HG02981 (cell line): ENCODE measurements at regions not wholly inside any gene's neighbourhood (a gene's known extent, or its start where the extent isn't known, plus 50 kb on each side); places are given as distances from the start of the nearest gene placed in this dataset.
"Not testable (repeated sequence)": the region's sequence is repeated elsewhere in the genome, so short reads cannot be mapped to it uniquely, and the experiment has no call there.

Source experiments
- ATAC-seq: cut with Tn5 transposase; IDR thresholded peaks from one replicate; pipeline ENCODE4 v1.9.1; 2021; ENCODE audit warnings: mild to moderate bottlenecking, moderate library complexity; ENCODE audit not compliant: unreplicated experiment

DNA sequence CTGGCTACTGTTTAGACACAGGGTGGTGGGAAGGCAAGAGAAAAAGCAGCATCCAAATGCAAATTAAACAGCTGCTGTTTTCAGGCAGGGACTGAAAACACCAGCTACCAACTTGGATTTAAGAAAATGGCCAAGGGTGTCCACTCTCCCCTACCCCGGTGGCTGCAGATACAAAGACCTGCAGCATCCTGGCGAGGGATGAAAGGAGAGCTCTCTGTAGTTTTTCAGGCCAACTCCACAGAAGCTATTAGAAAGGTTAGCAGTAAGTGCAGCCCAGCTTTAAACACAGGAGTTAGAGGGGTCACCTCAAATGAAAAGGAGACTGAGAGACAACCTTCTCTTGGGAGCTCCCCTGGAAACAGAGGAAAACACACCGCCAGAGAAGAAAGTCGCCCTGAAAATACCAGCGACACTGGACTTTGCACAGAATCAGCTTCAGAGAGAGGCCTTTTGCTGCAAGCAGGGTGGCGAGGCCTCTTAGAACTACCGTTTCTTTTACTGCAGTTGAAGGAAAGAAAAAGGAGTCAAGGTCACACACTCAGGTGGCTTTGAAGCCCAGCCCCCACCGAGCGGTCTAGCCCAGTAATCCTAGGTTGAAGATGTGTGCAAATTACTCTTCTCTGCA is 74.4 kb upstream of the TIAM1 start:
- ATAC-seq: no peak

DNA sequence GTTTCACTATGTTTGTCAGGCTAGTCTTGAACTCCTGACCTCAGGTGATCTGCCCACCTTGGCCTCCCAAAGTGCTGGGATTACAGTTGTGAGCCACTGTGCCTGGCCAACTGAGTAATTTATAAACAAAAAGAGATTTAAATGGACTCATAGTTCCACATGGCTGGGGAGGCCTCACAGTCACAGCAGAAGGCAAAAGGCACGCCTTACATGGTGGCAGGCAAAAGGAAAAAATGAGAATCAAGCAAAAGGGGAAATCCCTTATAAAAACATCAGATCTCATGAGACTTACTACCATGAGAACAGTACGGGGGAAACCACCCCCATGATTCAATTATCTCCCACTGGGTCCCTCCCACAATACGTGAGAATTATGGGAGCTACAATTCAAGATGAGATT is 73.2 kb upstream of the TIAM1 start:
- not testable (repeated sequence) for ATAC-seq

DNA sequence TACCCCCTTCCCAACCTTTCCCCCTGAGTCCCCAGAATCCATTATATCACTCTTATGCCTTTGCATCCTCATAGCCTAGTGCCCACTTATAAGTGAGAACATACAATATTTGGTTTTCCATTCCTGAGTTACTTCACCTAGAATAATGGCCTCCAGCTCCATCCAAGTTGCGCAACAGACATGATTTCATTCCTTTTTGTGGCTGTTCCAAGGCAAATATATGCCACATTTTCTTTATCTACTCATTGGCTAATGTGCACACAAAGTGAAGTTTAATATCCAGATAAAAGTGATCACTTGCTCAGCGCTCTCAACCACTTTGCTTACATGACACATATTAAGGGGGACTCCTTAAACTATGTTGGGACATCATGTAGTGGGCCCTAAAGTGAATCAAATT is 72.4 kb upstream of the TIAM1 start:
- ATAC-seq: no peak

DNA sequence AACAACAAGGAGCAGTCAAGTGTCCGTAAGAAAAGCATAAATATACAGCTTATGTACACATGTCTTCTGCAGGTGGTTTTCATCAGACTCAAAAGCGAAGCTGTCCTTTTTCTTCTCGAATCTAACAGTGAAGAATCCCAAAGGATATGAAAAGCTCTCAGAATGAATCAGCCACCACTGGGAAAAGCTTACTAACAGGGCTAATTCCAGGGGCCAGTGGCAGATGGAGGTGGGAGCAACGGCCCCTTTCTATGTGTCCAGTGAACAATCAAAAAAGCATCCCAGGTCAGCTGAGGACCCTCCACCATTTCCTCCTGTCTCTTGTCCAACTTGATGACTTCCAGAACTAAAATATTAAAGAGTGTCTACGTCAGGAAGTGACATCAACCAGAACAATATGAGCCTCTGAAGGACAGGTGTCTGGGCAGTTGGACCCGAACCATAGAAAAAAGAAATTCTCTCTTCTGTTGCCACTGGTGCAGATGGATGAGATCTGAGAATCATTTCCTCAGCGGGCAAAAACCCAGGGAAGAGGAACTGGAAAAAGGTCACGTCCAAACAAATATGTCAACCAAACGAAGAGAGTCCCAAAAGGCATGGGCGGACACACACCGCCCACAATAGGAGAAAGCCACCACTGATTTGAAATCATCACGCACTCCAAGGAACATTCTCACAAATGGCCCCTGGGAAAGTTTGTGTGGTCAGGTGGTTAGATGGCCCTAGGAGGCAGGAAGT is 70.4 kb upstream of the TIAM1 start:
- no peak for ATAC-seq

DNA sequence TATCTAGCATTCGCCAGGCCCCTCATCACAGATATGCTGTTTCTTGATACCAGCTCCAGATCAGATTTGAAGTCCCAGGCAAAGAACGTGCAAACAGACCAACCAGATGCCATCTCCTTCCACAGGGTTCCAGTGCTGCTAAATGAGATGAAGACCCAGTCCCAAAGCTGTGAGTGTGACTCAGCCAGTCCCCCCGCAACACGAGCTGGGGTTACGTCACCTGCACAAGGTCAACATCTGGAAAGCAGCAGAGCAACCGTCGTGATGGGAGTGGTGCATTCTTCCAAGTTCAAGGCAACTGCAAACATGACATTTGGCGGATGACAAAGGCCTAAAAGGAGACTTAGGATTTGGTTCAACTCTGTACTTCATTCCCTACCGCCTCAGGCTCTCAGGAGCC is 69.6 kb upstream of the TIAM1 start:
- ATAC-seq: no peak

DNA sequence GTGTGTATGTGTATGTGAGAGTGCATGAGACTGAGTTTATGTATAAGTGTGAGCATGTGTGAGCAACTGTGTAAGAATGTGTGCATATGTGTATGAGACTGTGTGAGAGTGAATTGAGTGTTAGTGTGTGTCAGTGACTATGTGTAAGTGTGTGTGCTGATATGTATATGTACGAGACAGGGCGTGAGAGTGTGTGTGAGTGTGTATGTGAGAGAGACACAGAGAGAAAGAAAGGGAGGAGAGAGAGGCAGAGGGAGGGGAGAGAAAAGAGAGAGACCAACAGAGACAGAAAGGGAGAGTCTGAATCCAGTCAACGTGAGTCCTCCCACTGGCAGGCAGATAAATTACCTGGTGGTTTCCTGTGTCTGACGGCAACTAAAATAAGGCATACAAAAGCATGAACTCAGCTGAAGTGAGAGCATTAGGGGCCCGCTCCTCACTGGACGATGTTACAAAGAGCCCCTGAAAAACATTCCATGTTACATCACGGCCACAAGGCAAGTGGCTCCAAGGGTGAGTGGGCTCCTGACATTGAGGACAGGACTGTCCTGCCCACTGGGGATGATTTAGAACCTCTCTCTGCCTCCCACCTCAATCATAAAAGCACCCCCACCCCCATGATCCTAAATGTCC is 66.6 kb upstream of the TIAM1 start:
- ATAC-seq: no peak

DNA sequence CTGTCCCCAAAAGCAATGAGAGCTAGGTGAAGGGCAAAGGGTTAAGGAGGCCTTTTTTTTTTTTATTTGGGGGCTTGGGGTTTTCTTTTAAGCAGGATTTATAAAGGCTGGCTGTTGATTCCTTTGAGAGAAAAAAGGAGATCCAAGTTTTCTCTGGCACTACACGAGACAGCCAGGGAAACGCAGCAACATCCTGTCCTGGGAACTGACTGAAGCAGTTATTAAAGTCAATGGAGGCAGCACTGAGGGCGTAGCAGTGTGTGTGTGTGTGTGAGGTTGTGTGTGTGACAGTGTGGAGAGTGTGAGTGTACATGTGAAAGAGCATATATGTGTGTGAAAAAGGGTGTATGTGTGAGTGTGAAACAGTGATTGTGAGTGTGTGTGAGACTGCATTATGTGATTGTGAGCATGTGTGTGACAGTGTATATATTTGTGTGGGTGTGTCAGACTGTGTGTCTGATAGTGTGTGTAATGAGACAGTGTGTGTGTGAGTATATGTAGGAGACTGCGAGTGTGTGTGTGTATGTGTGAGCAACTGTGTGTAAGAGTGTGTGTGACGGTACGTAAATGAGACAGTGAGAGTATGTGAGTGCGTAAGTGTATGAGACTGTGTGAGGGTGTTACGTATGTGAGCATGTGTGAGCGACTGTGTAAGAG is 65.9 kb upstream of the TIAM1 start:
- no peak for ATAC-seq

DNA sequence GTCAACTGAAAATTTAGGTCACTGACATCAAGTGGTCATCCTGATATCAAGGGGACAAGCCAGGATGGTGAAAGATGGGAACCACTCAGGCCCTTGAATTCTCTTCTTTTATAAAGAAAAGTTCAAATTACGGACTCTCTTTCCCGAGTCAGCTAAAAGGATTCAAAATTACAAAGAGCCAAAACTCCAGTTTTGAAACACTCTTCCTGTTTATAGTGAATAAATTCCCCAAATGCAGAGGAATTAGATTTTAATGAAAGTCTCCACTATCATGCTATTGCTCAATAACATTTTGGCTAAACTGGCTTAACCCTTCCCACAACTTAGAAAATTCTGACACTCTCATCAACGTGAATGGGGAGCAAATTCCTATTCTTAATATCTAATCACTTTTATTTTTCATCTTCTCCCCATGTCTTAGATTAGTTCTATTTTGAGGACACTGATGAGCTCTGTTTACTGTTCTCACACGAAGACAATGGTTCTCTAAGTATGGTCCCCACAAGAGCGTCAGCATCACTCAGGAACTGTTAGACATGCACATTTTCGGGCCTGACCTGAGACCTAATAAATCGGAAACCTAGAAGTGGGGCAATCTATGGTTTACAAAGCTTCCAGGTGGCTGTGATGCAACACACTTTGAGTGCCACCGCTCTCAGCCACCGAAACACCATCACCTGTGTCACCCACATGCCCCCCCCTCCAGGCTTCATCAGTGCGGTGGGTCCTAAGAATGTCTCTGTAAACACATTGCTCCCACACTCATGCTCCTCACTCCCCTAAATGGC is 64.4 kb upstream of the TIAM1 start:
- no peak for ATAC-seq

DNA sequence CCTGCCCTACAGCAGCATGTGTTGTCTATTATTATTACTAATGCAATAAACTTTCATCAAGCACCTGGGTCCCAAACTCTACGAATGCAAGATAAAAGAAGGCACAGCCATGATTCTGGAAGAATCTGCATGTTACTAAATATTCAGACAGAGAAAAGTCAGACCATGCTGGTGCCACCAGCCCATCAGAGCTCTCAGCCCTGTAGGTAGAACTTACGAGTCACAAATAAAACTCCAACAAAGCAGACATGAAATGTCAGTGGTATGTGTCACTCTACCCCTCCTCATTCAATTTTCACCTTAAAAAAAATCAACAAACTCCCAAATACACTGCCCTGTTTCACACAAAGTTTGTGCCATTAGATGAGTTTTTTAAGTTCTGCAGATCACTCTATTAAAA is 62.4 kb upstream of the TIAM1 start:
- no peak for ATAC-seq

DNA sequence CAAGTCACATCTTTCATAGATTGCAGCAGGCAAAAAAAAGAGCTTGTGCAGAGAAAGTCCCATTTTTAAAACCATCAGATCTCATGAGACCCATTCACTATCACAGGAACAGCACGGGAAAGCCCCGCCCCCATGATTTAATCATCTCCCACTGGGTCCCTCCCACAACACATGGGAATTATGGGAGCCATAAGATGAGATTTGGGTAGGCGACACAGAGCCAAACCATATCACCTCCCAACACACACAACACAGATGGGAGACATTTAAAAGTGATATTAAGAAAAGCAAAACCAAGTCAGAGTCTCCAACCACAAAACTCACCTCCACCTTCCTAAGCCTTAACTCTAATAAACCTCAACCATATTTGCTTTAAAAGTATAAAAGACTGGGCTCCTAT is 61.5 kb upstream of the TIAM1 start:
- ATAC-seq: no peak

DNA sequence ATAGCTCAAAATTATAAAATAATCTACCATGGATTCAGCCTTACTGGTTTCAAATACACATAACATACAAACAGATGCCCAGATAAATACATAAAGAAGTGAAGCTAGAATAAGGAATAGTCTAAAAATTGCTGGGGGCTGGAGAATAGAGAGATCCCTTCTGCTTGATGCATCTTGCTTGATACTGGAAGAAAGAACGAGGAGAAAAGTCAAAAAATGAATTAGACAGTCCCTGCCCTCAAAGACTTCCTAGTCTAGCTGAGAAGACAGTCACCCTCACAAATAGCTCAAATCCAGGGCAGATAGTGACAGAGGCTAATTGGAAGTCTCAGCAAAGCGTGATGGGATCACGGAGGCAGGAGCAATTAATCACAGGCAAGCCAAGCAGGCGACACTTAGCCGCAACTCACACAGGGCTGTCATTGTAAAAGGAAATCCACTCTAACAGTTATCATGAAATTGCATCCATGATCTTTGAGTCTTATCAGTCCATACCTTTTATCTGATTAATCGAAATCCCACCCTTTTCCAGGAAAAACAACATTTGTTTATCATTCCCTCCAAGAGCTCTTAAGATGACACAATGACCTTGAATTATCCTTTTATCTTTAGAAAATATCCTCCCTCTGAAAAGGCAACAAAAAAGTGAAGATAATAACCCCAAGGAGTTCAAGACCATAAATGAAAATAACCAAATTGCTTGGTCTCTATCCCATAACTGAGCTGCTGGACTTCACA is 59.7 kb upstream of the TIAM1 start:
- no peak for ATAC-seq

DNA sequence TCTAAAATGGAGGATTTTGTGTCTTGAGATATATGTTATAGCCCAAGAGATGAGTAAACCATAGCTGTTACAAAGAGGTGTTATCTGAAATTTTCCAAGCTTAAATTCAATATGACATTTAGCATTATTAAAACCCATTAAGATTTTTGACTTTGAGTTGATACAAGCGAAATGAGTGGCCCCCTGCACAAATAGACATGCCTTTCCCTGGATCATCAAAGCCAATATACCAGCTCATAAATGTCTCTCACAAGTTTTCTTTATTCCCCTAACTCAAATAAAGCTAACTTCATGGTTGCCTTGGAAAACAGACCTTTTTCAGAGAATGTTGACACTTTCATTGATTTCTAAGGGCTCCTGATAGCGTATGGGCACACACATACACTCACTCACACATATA is 55.5 kb upstream of the TIAM1 start:
- no peak for ATAC-seq

DNA sequence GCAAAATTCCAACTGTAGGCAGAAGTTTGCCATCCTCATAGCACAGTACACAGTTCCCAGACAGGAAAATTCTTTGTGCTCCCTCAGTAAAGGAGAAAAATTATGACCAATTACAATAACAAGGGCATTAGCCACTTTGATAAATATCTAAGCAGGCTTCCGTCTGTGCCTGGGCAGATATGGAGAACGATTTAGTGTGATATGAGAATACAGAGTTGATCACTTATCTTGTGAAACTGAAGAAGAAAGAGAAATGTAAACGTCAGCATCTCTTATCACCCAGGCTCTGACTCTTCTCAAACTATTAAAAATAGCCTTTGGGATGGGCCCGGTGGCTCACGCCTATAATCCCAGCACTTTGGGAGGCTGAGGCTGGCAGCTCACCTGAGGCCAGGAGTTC is 54.5 kb upstream of the TIAM1 start:
- ATAC-seq: no peak

DNA sequence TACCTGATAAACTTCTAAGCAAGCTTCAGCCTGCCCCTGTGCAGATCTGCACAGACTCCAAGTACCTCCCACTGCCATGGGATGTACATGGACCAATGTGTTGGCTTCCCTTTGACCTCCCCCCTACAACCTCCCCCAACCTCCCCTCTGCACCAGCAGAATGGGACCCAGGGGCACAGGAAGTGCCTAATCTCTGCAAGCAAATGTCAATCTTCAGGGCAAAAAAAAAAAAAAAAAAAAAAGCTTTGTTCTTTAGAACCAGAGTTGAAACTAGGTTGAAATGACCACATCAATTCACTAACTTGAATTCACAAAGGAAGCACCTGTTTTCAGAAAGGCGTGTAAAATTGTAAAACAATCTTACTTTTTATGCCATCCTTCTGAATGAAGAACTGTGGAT is 53.9 kb upstream of the TIAM1 start:
- ATAC-seq: no peak

DNA sequence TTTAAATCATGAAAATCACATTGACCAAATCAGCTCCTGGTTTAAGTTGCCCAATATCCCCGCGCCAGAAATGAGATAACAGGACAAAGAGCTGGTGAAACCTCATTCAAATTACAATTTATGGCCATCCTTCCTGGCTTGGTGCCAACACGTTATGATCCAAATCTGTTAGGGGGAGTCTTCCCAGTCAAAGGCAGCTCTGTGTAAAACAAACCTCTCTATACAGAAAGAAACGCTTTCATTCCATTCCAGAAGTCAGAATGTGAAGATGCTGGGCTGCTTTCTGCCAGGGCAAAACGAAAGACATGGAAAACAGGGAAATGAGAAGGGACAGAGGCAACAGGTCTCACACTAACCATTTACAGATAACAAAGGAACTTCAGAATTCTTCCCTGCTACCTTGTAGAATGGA is 53.5 kb upstream of the TIAM1 start:
- ATAC-seq: no peak

DNA sequence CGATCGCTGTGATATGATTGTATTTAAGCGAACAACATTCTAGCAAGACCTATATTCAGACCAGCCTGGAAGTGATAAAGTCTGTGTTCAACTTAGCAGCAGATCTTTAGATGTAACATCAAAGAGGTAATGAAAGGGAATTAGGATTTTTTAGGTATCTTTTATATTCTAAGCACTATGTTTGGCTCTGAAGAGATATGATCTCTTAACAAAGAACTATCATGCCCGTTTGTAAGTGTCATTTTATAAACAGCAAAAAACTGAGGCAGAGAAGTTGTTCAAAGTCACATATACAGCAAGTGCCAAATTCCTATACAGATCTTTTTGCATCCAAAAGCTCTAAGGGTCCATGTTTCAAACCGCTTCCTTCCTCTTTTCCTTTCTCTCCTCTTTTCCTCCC is 53.0 kb upstream of the TIAM1 start:
- no peak for ATAC-seq

DNA sequence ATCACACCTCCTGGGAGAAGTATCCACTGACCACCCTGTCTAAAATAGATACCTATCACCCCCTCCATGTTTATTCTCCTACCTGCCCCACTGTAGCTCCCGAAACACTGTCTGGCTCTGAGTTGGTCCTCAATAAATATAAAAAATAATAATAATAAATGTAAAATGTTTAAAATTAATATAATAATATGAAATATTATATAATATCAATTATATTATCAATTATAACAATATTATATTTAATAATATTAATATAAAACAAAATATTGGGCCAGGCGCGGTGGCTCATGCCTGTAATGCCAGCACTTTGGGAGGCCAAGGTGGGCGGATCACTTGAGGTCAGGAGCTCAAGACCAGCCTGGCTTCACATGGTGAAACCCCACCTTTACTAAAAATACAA is 52.3 kb upstream of the TIAM1 start:
- no peak for ATAC-seq

DNA sequence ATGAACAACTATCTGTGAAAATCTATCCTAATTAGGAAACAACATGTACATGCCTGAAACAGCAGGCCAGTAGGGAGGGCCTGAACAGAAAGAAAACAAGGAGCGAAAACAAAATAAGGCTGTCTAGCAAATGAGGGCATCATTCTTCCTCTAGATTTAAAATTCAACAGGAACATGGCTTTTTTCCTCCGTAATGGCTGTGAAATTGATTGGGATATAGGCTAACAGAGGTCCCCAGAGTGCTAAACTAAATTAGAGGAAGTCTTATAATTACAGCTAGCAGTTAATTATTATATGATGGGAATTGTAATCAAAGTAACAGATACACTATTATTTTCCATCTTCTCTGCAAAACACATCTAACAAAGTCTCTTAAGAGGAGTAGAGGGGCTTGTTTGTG is 51.7 kb upstream of the TIAM1 start:
- ATAC-seq: no peak

DNA sequence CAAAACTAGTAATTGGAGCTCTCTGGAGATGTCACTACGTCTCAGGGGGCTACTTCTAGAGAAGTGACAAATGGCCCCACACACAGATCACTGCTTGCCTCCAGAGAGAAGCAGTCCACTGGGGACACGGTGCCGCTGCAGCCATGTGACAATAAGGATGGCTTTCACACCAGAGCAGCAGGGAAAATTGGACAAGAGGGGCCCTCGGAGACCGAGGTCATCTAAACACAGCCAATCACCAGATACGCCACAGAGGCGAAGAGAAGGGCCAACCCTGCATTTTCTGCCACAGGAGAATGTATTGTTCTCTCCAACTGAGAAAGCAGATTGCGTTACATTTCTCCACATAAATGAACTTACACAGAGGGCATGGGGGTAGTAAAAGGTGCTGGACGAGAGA is 51.2 kb upstream of the TIAM1 start:
- ATAC-seq: no peak

DNA sequence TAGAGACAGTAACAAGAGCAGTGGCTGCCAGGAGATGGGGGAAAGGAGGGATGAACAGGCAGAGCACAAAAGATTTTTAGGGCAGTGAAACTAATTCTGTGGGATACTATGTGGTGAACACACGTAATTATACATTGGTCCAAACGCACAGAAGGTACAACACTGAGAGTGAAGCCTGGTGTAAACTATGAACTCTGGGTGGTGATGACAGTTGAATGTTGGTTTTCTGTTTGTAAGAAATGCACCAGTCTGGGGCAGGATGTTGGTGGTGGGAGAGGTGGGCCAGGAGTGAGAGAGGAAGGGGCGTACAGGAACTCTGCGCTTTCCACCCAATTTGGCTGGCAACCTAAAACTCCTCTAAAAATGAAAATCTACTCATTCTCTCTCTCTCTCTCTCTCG is 50.2 kb upstream of the TIAM1 start:
- ATAC-seq: no peak
